ENCODE measurements at regions not wholly inside any gene's neighbourhood (a gene's known extent, or its start where the extent isn't known, plus 50 kb on each side); places are given as distances from the start of the nearest gene placed in this dataset.

DNA sequence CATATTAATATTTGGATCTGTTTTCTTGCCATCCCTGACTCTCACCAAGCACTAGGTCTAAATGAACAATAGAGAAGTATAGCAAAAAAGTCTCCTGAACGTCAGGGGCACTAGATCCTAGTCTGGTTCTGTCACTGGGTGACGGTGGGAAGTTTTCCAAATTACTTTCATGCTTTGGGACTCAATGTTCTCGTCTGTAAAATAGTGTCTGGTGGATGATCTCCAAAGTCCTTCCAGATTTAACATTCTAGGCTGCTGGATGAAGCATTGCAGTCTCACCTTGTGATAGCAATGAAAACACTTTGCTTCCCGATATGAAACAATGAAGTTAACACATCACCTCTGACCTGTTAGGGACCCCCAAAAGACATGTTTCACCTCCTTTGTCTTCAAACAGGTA, 199.3 kb downstream of the SEC61B start:
- TF ChIP-seq CTCF (conservative IDR thresholded peaks at IDR 0.05; ENCODE audit: low read depth, low read length): no peak
- no peaks in the 10 kb centered on the region for H3K79me2 ChIP-seq (ENCODE audit: insufficient read depth, low read depth)
- no peak overlapping the region for H2AFZ ChIP-seq (ENCODE audit: low read depth)
- no peaks in the 10 kb centered on the region for H3K27me3 ChIP-seq (ENCODE audit: insufficient read depth, low read depth)
- H3K4me2 ChIP-seq: no peak overlapping the region
- H3K27ac ChIP-seq: no peak overlapping the region
- H3K4me3 ChIP-seq (IDR thresholded peaks at IDR 0.05; ENCODE audit: insufficient read depth, low read depth, low read length): no peak overlapping the region
- H4K20me1 ChIP-seq (ENCODE audit: insufficient read depth): no peaks in the 10 kb centered on the region
- no peaks in the 10 kb centered on the region for H3K36me3 ChIP-seq (ENCODE audit: insufficient read depth)
- H3K4me1 ChIP-seq (ENCODE audit: low read depth, poor library complexity, severe bottlenecking): no peaks in the 10 kb centered on the region
- H3K9ac ChIP-seq: no peak overlapping the region

DNA sequence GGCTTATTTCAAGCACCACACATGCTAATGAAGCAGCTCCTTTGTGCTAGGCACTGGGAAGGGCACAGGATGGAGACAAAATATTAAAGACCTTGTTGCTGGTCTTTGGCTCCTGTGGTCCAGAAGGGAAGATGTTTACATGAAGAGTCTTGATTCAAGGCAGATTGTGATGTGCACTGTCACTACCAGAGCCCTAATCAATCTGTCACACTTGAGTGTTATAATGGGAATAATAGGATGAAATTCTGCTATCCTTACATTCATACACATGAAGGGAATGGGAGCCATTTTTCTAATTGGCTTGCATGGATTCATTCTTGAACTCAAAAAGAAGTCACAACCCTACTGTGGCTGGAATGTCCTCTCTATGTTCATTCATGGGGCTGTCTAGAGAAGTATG, 203.0 kb downstream of the SEC61B start:
- TF ChIP-seq CTCF (conservative IDR thresholded peaks at IDR 0.05; ENCODE audit: low read depth, low read length): no peak
- Histone ChIP-seq H3K27ac (no peak overlapping the region), H3K79me2 (ENCODE audit: insufficient read depth, low read depth) (no peaks in the 10 kb centered on the region), H4K20me1 (ENCODE audit: insufficient read depth) (no peaks in the 10 kb centered on the region), H3K4me1 (ENCODE audit: low read depth, poor library complexity, severe bottlenecking) (no peaks in the 10 kb centered on the region), H3K27me3 (ENCODE audit: insufficient read depth, low read depth) (no peaks in the 10 kb centered on the region), H3K4me3 (IDR thresholded peaks at IDR 0.05; ENCODE audit: insufficient read depth, low read depth, low read length) (no peak overlapping the region), H3K4me2 (no peak overlapping the region), H2AFZ (ENCODE audit: low read depth) (no peak overlapping the region), H3K9ac (no peak overlapping the region), H3K36me3 (ENCODE audit: insufficient read depth) (no peaks in the 10 kb centered on the region)

GRCh38 chr9:99425923-99426842, 204.1 kb downstream of the SEC61B start:
- no peak overlapping the region for H3K4me2 ChIP-seq
- H3K27ac ChIP-seq: no peak overlapping the region
- H3K9ac ChIP-seq: no peak overlapping the region
- H3K27me3 ChIP-seq (ENCODE audit: insufficient read depth, low read depth): no peaks in the 10 kb centered on the region
- no peak overlapping the region for H3K4me3 ChIP-seq (IDR thresholded peaks at IDR 0.05; ENCODE audit: insufficient read depth, low read depth, low read length)
- H2AFZ ChIP-seq (ENCODE audit: low read depth): no peak overlapping the region
- no peaks in the 10 kb centered on the region for H3K79me2 ChIP-seq (ENCODE audit: insufficient read depth, low read depth)
- no peak for TF ChIP-seq CTCF (conservative IDR thresholded peaks at IDR 0.05; ENCODE audit: low read depth, low read length)
- H3K36me3 ChIP-seq (ENCODE audit: insufficient read depth): no peaks in the 10 kb centered on the region
- H3K4me1 ChIP-seq (ENCODE audit: low read depth, poor library complexity, severe bottlenecking): no peaks in the 10 kb centered on the region
- no peaks in the 10 kb centered on the region for H4K20me1 ChIP-seq (ENCODE audit: insufficient read depth)

DNA sequence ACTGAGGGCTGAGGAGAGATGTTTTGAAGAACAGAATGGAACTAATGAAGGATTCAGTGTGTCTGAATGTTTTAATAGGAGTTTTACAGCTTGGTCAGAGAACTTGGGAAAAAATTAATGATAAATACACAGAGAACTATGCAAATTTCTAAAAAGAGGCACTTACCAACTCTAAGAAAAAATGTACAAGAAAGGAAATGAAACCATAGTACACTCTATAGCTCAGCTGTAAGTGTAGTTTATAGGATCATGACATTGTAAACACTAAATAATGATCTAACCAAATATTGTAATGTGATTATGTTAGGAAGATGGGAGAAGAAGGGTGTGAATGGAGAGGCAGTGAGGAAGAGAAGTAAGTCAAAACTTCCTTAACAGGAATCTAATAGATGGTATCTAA, 205.2 kb downstream of the SEC61B start:
- Histone ChIP-seq H3K4me2 (no peak overlapping the region), H3K4me3 (IDR thresholded peaks at IDR 0.05; ENCODE audit: insufficient read depth, low read depth, low read length) (no peak overlapping the region), H4K20me1 (ENCODE audit: insufficient read depth) (no peaks in the 10 kb centered on the region), H2AFZ (ENCODE audit: low read depth) (no peak overlapping the region), H3K27me3 (ENCODE audit: insufficient read depth, low read depth) (no peaks in the 10 kb centered on the region), H3K79me2 (ENCODE audit: insufficient read depth, low read depth) (no peaks in the 10 kb centered on the region), H3K27ac (no peak overlapping the region), H3K9ac (no peak overlapping the region), H3K36me3 (ENCODE audit: insufficient read depth) (no peaks in the 10 kb centered on the region), H3K4me1 (ENCODE audit: low read depth, poor library complexity, severe bottlenecking) (no peaks in the 10 kb centered on the region)
- TF ChIP-seq CTCF (conservative IDR thresholded peaks at IDR 0.05; ENCODE audit: low read depth, low read length): no peak
